ENCODE measurements at regions not wholly inside any gene's neighbourhood (a gene's known extent, or its start where the extent isn't known, plus 50 kb on each side); places are given as distances from the start of the nearest gene placed in this dataset.

- TF ChIP-seq CTCF (IDR thresholded peaks at IDR 0.05) (no peak), SIN3A (IDR thresholded peaks at IDR 0.05; ENCODE audit: borderline replicate concordance, insufficient read depth, low read depth, low read length) (no peak), POLR2AphosphoS5 (IDR thresholded peaks at IDR 0.05; ENCODE audit: low read depth, low read length) (no peak), REST (IDR thresholded peaks at IDR 0.05; ENCODE audit: insufficient read depth in 1 of 2, low read depth in 2 of 2, low read length in 1 of 2) (no peak)
Observed at GRCh38 chr2:57156231-57156924, 890.2 kb upstream of the VRK2 start.

Measured in Panc1 (cell line).